ENCODE measurements at regions not wholly inside any gene's neighbourhood (a gene's known extent, or its start where the extent isn't known, plus 50 kb on each side); places are given as distances from the start of the nearest gene placed in this dataset.

DNA sequence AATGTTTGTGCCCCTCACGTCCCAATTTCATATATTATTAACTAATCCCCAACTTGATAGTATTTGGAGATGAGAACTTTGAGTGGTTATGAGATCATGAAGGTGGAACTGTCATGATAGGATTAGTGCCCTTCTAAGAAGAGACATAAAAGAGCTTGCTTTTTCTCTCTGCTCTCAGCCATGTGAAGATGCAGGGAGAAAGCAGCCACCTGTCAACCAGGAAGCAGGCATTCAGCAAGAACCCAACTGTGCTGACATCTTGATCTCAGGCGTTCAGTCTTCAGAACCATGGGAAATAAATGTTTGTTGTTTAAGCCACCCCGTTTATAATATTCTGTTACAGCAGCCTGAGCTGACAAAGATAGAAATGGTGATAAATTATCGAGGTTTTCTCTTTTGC is 278.7 kb upstream of the KCNMB2 start:
- Mint-ChIP-seq H3K27me3 (peaks cover 0 to 2% (median 0%) of the 10 kb centered on the region in 5 donors), H3K27ac (no peak overlapping the region), H3K4me3 (no peak overlapping the region), H3K36me3 (no peaks in the 10 kb centered on the region), H3K9me3 (no peaks in the 10 kb centered on the region), H3K4me1 (peaks cover 0 to 1% (median 0%) of the 10 kb centered on the region in 4 donors)
- POLR2A ChIA-PET, result no interaction called here
- DNase-seq (no peak), ATAC-seq (no peak)

DNA sequence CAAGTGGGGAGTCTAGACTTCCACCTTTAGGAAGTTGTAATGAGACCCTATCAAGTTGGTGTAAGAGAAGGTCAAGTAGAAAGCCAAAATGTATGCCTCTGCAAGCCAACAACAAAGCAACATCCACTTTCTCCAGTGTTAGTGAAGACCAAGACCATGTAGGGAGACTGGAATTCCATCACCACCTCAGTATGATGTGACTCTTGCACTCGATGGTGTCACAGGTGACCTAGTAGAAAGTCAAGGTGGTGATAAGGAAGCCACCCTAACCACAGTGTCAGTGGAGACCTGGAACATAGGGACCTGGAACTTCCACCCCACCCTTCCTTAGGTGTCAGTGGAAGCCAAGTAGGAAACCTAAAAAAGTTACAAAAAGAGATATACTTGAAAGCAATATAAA is 278.1 kb upstream of the KCNMB2 start:
- DNase-seq, result no peak
- ATAC-seq, result no peak
- Mint-ChIP-seq H3K9me3 (no peaks in the 10 kb centered on the region), H3K4me3 (no peak overlapping the region), H3K36me3 (no peaks in the 10 kb centered on the region), H3K27ac (no peak overlapping the region), H3K27me3 (peaks cover 0 to 2% (median 0%) of the 10 kb centered on the region in 5 donors), H3K4me1 (peaks cover 0 to 1% (median 0%) of the 10 kb centered on the region in 4 donors)
- POLR2A ChIA-PET, result no interaction called here

DNA sequence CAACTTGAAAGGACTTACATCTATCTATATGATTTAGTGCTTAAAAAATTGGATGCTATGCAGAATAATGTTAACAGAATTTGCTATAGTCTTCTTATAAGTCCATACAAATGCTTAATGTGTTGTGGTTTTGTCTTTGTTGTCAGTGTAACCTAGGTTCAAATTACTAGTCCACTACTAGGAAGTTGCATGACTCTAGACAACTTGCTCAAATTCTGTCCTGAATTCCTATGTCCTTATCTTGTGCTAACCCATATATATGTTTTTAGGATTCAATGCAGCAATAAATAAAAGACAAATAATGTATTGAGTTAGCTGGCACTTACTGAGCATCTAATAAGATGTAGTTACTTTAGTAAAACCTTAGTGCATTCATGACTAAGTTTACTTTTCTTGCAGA is 276.5 kb upstream of the KCNMB2 start:
- POLR2A ChIA-PET, result no interaction called here
- DNase-seq (no peak), ATAC-seq (no peak)
- Mint-ChIP-seq H3K4me3 (no peak overlapping the region), H3K9me3 (no peaks in the 10 kb centered on the region), H3K27me3 (no peaks in the 10 kb centered on the region), H3K4me1 (peaks cover 0 to 1% (median 0%) of the 10 kb centered on the region in 4 donors), H3K36me3 (no peaks in the 10 kb centered on the region), H3K27ac (no peak overlapping the region)

DNA sequence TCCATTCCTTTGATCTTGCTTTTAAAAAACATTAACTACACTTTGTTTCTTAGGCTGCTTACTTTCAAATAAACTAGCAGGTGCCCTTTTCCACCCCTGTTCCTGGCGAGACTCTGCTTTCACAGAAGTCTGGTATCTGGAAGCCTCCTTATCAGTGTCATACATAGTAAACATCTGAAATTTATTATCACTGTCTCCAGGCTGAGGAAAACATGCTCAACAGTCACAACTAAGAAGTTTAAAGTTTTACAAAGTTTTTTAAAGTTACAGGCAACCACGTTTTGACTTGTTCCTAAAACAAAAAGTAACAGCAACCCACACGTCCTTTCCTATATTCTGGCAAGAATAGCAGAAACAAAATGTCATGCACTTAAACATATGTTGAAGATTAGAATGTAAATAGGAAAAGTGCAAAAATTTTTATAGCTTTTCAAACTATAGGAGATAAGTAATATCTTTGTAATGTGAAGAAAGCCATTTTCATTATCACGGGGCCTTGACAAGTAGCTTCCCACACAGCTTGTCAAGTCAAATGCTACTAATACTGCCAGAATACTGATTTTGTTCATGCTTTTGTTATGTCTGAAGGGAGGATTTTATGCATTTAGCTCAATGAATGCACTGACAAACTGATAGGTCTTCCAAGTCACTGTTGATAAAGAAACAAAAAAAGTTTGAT is 275.2 kb upstream of the KCNMB2 start:
- H3K27me3 Mint-ChIP-seq, result no peaks in the 10 kb centered on the region
- DNase-seq (no peak), ATAC-seq (no peak)
- POLR2A ChIA-PET, result no interaction called here
- H3K4me3 Mint-ChIP-seq, result no peak overlapping the region
- H3K27ac Mint-ChIP-seq, result peak overlapping the region in 2 of 10 donors; percentile 15 to 80
- H3K4me1 Mint-ChIP-seq, result peaks cover 0 to 1% (median 0%) of the 10 kb centered on the region in 4 donors
- no peaks in the 10 kb centered on the region for H3K9me3 Mint-ChIP-seq
- H3K36me3 Mint-ChIP-seq, result no peaks in the 10 kb centered on the region

DNA sequence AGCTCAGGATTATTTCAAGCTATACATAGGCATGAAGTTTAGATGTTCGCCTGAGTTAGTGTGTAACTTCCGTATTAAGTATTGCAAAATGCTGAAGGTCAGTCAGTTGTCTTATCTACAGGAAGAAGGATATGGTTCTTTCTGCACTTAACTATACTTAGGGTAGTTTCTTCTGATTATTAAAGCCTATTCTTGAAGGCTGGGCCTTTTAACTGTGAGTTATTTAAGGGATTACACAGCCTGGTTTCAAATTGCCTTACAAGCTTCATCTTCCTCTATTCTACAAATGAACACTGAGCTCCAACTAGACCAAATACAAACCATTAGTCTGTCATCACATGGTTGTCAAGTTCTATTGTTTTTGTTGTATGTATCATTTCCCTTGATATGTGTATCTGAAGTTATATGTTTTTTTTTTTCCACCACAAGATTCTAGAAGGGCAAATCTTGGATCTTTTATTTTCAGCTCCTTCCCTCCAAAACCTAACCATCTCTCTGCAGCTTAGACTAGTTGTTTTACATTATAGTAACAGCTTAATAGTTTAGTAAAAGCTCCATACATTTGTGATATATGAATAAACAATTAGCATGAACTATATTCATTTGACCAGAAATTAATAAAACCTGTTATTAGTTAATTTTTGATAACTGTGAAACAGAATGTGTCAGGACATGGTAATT is 272.9 kb upstream of the KCNMB2 start:
- Mint-ChIP-seq H3K4me1 (peaks cover 0 to 1% (median 0%) of the 10 kb centered on the region in 4 donors), H3K4me3 (no peak overlapping the region), H3K27me3 (no peaks in the 10 kb centered on the region), H3K36me3 (no peaks in the 10 kb centered on the region), H3K9me3 (no peaks in the 10 kb centered on the region), H3K27ac (peak overlapping the region in 1 of 10 donors; percentile 16)
- POLR2A ChIA-PET, result interaction anchor here (0.6 kb wide), 1 partner anchor 665 kb away, joined by 5 read pairs; no protein-coding TSS in a partner anchor
- DNase-seq (no peak), ATAC-seq (no peak)

DNA sequence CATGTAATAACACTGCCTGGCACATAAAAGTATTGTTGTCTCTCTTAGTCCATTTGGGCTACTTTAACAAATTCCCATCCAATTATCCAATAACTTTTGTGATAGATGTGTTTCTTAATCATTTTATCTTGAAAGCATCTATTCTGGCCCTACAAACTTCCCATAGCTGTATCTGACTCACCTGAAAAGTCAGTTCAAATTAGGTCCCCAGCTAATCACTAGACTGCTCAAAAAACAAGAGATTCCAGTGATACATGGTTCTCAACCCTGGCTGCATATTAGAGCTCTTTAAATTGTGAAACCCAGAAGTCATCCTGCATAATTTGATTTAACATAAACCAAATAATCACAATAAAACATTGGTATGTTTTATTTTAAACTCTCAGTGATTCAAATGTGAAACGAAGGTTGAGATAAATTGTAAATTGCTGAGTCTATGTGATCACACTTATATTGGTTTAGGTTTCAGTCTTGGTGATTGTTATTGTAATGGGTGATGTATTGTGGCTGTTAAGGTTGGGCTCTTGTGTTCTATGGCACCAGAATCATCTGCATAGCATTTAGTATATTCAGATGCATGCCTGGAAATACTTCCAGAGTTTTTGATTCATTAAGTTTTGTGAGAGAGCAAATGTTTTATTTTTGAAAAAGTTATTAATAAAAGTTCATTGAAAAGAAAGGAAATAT is 268.9 kb upstream of the KCNMB2 start:
- Mint-ChIP-seq H3K36me3 (no peaks in the 10 kb centered on the region), H3K9me3 (no peaks in the 10 kb centered on the region), H3K4me1 (peaks cover 0 to 1% (median 0%) of the 10 kb centered on the region in 4 donors), H3K4me3 (no peak overlapping the region), H3K27me3 (peaks cover 0 to 3% (median 0%) of the 10 kb centered on the region in 5 donors), H3K27ac (no peak overlapping the region)
- DNase-seq (no peak), ATAC-seq (no peak)
- POLR2A ChIA-PET, result no interaction called here

DNA sequence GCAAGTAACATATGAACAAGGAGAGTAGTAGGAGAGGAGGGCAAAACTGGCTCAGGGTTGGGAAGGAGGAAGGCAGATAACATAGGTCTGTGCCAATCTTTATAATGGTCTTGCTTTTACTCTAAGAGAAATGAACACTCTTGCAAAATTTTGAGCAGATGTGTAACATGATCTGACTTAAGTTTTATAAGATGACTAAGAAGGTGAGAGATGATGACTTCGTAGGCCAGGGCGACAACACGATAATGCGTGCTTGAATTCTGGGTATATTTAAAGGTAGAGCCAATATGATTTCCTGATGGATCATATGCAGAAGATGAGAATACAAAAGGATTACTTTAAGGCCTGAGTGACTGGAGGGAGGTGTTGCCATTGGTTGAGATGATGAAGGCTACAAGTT is 265.4 kb upstream of the KCNMB2 start:
- ATAC-seq, result no peak
- Mint-ChIP-seq H3K36me3 (no peaks in the 10 kb centered on the region), H3K27me3 (peaks cover 0 to 3% (median 0%) of the 10 kb centered on the region in 5 donors), H3K4me1 (peaks cover 0 to 1% (median 0%) of the 10 kb centered on the region in 4 donors), H3K4me3 (no peak overlapping the region), H3K9me3 (no peaks in the 10 kb centered on the region), H3K27ac (no peak overlapping the region)
- POLR2A ChIA-PET, result no interaction called here
- no peak for DNase-seq

DNA sequence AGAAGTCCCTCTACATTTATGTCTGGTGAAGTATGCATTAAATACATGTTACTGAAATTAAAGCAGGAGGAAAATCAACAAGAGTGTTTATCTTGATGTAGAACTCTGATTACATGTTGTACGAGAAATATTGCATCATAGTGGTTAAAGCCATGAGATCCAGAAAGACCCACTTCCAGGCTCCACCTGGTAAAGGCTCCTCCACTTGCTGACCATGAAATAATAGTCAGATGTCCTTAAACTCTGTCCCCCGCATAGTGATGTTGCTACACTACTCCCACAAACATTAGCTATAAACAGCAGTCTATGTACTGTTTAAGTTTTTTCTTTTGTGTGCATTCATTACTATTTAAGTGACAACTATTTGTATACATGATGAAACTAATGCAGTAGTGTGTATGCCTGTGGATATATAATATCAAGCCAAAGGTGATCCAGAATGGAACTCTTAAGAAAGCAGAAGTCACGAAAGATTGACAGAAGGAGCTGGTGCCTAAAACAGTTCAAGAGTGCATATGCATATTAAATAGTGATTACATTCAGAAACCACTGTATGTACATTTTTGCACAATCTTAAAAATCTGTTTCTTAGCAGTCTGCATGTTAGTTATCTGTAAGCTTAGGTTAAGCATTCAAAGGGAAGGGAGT is 264.4 kb upstream of the KCNMB2 start:
- peaks cover 0 to 3% (median 0%) of the 10 kb centered on the region in 5 donors for H3K27me3 Mint-ChIP-seq
- POLR2A ChIA-PET, result no interaction called here
- H3K9me3 Mint-ChIP-seq, result peaks cover 0 to under 1% (median 0%) of the 10 kb centered on the region in 9 donors
- no peak overlapping the region for H3K4me3 Mint-ChIP-seq
- ATAC-seq (no peak), DNase-seq (no peak)
- H3K4me1 Mint-ChIP-seq, result peaks cover 0 to 1% (median 0%) of the 10 kb centered on the region in 4 donors
- H3K27ac Mint-ChIP-seq, result no peak overlapping the region
- H3K36me3 Mint-ChIP-seq, result no peaks in the 10 kb centered on the region

DNA sequence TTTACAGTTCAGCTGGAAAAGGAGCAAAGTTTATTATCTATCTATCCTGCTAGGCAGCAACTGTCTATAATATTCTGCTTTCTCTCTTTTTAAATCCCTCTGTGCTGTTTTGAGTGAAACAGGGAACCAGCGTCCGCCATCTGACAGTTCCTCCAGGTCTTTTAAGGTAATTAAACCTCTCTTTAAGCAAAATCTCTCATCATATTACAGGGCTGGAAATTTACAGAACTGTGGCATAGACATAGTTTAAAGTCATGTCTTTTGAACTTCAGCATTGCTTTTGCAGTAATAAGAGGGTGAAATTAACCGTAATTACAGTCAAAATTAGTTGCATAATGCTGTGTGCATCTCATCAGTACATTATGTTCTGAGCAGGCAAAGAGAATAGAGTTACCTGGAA is 263.4 kb upstream of the KCNMB2 start:
- ATAC-seq (no peak), DNase-seq (no peak)
- Mint-ChIP-seq H3K36me3 (peaks cover 0 to 9% (median 4%) of the 10 kb centered on the region in 3 donors), H3K4me1 (peaks cover 0 to 1% (median 0%) of the 10 kb centered on the region in 4 donors), H3K27ac (no peak overlapping the region), H3K4me3 (no peak overlapping the region), H3K9me3 (peaks cover 0 to 8% (median 3%) of the 10 kb centered on the region in 9 donors), H3K27me3 (peaks cover 0 to 3% (median 0%) of the 10 kb centered on the region in 5 donors)
- POLR2A ChIA-PET, result no interaction called here

DNA sequence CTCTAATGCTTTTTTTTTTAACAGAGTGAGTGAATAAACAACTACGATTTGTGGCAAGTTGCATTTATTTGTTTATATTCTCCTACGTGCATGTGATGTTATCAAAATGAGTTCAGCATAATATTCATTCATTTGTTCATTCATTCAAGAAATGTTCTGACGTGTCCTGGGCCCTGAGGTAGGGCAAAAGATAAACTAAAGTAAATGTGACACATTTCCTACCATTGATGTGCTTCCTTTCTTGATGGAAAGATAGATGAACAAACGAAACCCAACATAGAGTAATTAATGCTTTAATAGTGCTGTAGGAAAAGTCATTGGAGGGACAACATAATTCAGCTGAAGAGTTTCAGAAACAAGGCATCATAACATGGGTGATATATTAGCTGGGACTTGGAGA is 261.5 kb upstream of the KCNMB2 start:
- no peak for ATAC-seq
- no peak for DNase-seq
- Mint-ChIP-seq H3K27ac (no peak overlapping the region), H3K9me3 (peaks cover 8 to 27% (median 20%) of the 10 kb centered on the region in 9 donors), H3K27me3 (peaks cover 0 to 3% (median 0%) of the 10 kb centered on the region in 5 donors), H3K4me1 (peaks cover 0 to 1% (median 0%) of the 10 kb centered on the region in 4 donors), H3K4me3 (no peak overlapping the region), H3K36me3 (peaks cover 0 to 19% (median 15%) of the 10 kb centered on the region in 3 donors)
- POLR2A ChIA-PET, result no interaction called here

DNA sequence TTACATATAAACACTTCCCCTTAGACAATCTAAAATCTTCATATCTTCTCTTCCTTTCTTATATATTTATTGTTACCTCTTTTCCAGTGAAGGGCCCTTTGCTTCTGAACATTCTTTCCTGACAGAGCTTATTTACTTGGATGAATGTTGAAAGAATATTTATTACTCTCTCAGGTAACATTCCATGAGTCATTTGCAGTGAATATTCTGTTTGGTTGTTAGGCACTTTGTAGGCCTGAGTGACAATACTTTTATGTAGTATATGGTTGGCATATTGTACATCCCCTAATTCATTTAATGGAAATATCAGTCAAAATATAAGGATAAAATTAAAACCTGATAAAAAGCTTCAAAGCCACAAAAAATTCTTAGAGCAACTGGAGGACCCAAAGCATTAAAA is 260.9 kb upstream of the KCNMB2 start:
- H3K4me1 Mint-ChIP-seq, result peaks cover 0 to 1% (median 0%) of the 10 kb centered on the region in 4 donors
- POLR2A ChIA-PET, result no interaction called here
- no peak overlapping the region for H3K4me3 Mint-ChIP-seq
- no peak for ATAC-seq
- peaks cover 0 to 22% (median 15%) of the 10 kb centered on the region in 3 donors for H3K36me3 Mint-ChIP-seq
- no peak for DNase-seq
- peaks cover 0 to 3% (median 0%) of the 10 kb centered on the region in 5 donors for H3K27me3 Mint-ChIP-seq
- H3K9me3 Mint-ChIP-seq, result peaks cover 10 to 33% (median 20%) of the 10 kb centered on the region in 9 donors
- no peak overlapping the region for H3K27ac Mint-ChIP-seq

DNA sequence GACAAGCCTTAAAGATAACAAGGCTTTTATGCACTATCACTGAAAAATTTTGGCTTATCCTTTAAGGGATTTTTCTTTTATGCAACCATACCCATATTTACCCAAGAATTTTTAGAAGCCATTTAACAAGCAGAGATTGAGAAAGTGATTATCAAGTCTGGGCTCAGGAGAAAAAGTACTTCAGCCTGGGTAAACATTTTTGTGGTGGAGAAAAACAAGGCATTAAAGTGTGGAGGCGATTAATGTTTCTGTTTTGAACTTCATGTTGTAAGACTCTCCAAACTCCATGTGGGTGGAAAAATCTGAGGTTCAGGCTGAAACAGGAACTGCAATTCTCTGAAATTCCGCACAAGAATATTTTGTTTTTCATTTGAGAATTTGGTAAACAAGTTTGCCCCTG is 260.4 kb upstream of the KCNMB2 start:
- POLR2A ChIA-PET, result no interaction called here
- H3K4me3 Mint-ChIP-seq, result no peak overlapping the region
- peaks cover 0 to 27% (median 15%) of the 10 kb centered on the region in 3 donors for H3K36me3 Mint-ChIP-seq
- no peaks in the 10 kb centered on the region for H3K27me3 Mint-ChIP-seq
- no peaks in the 10 kb centered on the region for H3K4me1 Mint-ChIP-seq
- peaks cover 10 to 38% (median 23%) of the 10 kb centered on the region in 9 donors for H3K9me3 Mint-ChIP-seq
- no peak for DNase-seq
- ATAC-seq, result no peak
- H3K27ac Mint-ChIP-seq, result no peak overlapping the region
